ENCODE measurements at regions not wholly inside any gene's neighbourhood (a gene's known extent, or its start where the extent isn't known, plus 50 kb on each side); places are given as distances from the start of the nearest gene placed in this dataset.

DNA sequence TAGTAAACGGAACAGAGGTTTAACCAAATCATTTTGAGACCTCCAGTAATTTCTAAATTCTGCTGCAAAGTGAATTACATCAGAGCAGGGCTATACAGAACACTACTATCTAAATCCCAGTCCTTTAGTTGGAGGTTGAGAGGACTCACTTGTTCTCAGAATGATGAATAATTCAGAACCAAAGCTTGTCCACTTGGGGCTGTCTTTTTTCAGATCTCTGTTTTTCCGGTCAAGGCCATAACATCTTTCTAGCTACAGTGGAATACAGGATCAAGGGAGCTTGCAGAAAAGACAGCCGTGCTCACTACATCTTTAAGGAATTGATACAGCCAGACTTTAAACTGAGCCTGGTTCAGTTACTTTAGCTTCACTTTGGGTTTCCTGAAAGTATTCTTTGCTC lies 194.5 kb downstream of the EFHB start:
- TF ChIP-seq, protein P1, sequence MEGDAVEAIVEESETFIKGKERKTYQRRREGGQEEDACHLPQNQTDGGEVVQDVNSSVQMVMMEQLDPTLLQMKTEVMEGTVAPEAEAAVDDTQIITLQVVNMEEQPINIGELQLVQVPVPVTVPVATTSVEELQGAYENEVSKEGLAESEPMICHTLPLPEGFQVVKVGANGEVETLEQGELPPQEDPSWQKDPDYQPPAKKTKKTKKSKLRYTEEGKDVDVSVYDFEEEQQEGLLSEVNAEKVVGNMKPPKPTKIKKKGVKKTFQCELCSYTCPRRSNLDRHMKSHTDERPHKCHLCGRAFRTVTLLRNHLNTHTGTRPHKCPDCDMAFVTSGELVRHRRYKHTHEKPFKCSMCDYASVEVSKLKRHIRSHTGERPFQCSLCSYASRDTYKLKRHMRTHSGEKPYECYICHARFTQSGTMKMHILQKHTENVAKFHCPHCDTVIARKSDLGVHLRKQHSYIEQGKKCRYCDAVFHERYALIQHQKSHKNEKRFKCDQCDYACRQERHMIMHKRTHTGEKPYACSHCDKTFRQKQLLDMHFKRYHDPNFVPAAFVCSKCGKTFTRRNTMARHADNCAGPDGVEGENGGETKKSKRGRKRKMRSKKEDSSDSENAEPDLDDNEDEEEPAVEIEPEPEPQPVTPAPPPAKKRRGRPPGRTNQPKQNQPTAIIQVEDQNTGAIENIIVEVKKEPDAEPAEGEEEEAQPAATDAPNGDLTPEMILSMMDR (IDR thresholded peaks at IDR 0.05), result no peak
- TF ChIP-seq POLR2A (IDR thresholded peaks at IDR 0.05), result no peak
